Osteoblast (primary cell): ENCODE measurements at regions not wholly inside any gene's neighbourhood (a gene's known extent, or its start where the extent isn't known, plus 50 kb on each side); places are given as distances from the start of the nearest gene placed in this dataset.

Experiments
- DNase-seq: peaks from one replicate; pipeline ENCODE4 v3.0.0; 2011; ENCODE audit warnings: low spot score, mixed read lengths; ENCODE audit not compliant: insufficient read length; ENCODE audit errors: missing footprints
- H2AFZ ChIP-seq: 2 replicates; pipeline ENCODE4 v1.6.0; 2011; ENCODE audit warnings: mild to moderate bottlenecking, low read length
- H3K27ac ChIP-seq: 2 replicates; pipeline ENCODE4 v1.5.1; 2011; ENCODE audit warnings: mild to moderate bottlenecking, low read depth, low read length, moderate library complexity
- H3K27me3 ChIP-seq: 2 replicates; pipeline ENCODE4 v1.6.0; 2012; ENCODE audit warnings: mild to moderate bottlenecking, control low read depth, inconsistent platforms, low read length, moderate library complexity; ENCODE audit not compliant: insufficient read depth
- H3K36me3 ChIP-seq: 2 replicates; pipeline ENCODE4 v1.5.1; 2011; ENCODE audit warnings: mild to moderate bottlenecking, low read length, control low read depth, moderate library complexity; ENCODE audit not compliant: insufficient read depth
- H3K4me1 ChIP-seq: 2 replicates; pipeline ENCODE4 v1.5.1; 2011; ENCODE audit warnings: mild to moderate bottlenecking, low read length, control low read depth, moderate library complexity; ENCODE audit not compliant: insufficient read depth
- H3K4me2 ChIP-seq: 2 replicates; pipeline ENCODE4 v1.6.0; 2011; ENCODE audit warnings: mild to moderate bottlenecking, low read length; ENCODE audit not compliant: insufficient read depth
- H3K4me3 ChIP-seq: fragments of 200-600 bp; sonication (generic); 3 replicates; pipeline ENCODE4 v1.5.1; 2012; ENCODE audit warnings: mild to moderate bottlenecking, low read length, inconsistent platforms; ENCODE audit not compliant: insufficient read depth
- H3K79me2 ChIP-seq: 2 replicates; pipeline ENCODE4 v1.6.0; 2012; ENCODE audit warnings: mild to moderate bottlenecking, low read length, control low read depth, inconsistent platforms; ENCODE audit not compliant: insufficient read depth
- H3K9me3 ChIP-seq: 2 replicates; pipeline ENCODE4 v1.5.1; 2011; ENCODE audit warnings: low read depth, low read length, control low read depth
- H4K20me1 ChIP-seq: 2 replicates; pipeline ENCODE4 v1.6.0; 2012; ENCODE audit warnings: mild to moderate bottlenecking, low read length, control low read depth; ENCODE audit not compliant: insufficient read depth
- CTCF ChIP-seq: IDR thresholded peaks from 2 replicates; pipeline ENCODE4 v1.5.1; 2011; ENCODE audit warnings: mild to moderate bottlenecking, low read depth, low read length, moderate library complexity; ENCODE audit errors: extremely low read depth

GRCh38 chr13:58142952-58143351 lies 511.4 kb downstream of the PCDH17 start:
- Histone ChIP-seq H3K27ac (no peak overlapping the region), H3K4me2 (no peak overlapping the region), H3K79me2 (no peaks in the 10 kb centered on the region), H3K27me3 (no peaks in the 10 kb centered on the region), H4K20me1 (no peaks in the 10 kb centered on the region), H3K4me1 (no peaks in the 10 kb centered on the region), H2AFZ (no peak overlapping the region), H3K36me3 (no peaks in the 10 kb centered on the region), H3K4me3 (no peak overlapping the region), H3K9me3 (no peaks in the 10 kb centered on the region)
- no peak for TF ChIP-seq CTCF
- no peak for DNase-seq

- Histone ChIP-seq H3K9me3 (no peaks in the 10 kb centered on the region), H3K36me3 (no peaks in the 10 kb centered on the region), H3K4me1 (no peaks in the 10 kb centered on the region), H3K4me2 (no peak overlapping the region), H3K79me2 (no peaks in the 10 kb centered on the region), H4K20me1 (no peaks in the 10 kb centered on the region), H2AFZ (no peak overlapping the region), H3K4me3 (no peak overlapping the region), H3K27ac (no peak overlapping the region), H3K27me3 (no peaks in the 10 kb centered on the region)
- no peak for DNase-seq
- TF ChIP-seq CTCF = no peak
Measured at GRCh38 chr13:58144616-58145015, 513.1 kb downstream of the PCDH17 start.

- Histone ChIP-seq H2AFZ (no peak overlapping the region), H3K36me3 (no peaks in the 10 kb centered on the region), H3K9me3 (peaks cover 6% of the 10 kb centered on the region), H3K27ac (no peak overlapping the region), H3K4me1 (no peaks in the 10 kb centered on the region), H3K27me3 (no peaks in the 10 kb centered on the region), H4K20me1 (no peaks in the 10 kb centered on the region), H3K4me2 (no peak overlapping the region), H3K79me2 (no peaks in the 10 kb centered on the region), H3K4me3 (no peak overlapping the region)
- peak; percentile 2 for DNase-seq
- TF ChIP-seq CTCF = no peak
Measured at GRCh38 chr13:58151452-58151851, 519.9 kb downstream of the PCDH17 start.

- H3K4me3 ChIP-seq = no peak overlapping the region
- TF ChIP-seq CTCF = no peak
- H4K20me1 ChIP-seq = no peaks in the 10 kb centered on the region
- DNase-seq = no peak
- no peaks in the 10 kb centered on the region for H3K4me1 ChIP-seq
- no peaks in the 10 kb centered on the region for H3K79me2 ChIP-seq
- peaks cover under 1% of the 10 kb centered on the region for H3K9me3 ChIP-seq
- H3K4me2 ChIP-seq = no peak overlapping the region
- H3K27ac ChIP-seq = no peak overlapping the region
- no peaks in the 10 kb centered on the region for H3K27me3 ChIP-seq
- no peaks in the 10 kb centered on the region for H3K36me3 ChIP-seq
- no peak overlapping the region for H2AFZ ChIP-seq
Measured at GRCh38 chr13:58160980-58161379, 529.4 kb downstream of the PCDH17 start.
